Liver (tissue), 8 donors: ENCODE measurements at regions not wholly inside any gene's neighbourhood (a gene's known extent, or its start where the extent isn't known, plus 50 kb on each side); places are given as distances from the start of the nearest gene placed in this dataset.

ENCODE experiments used
- DNase-seq: peaks from one replicate; pipeline ENCODE4 v3.0.0-alpha.2; 2017; ENCODE audit warnings: low spot score
- H3K27ac ChIP-seq, 2 donors: one replicate each; pipeline ENCODE4 v1.7.0; 2013; ENCODE audit warnings: inconsistent platforms in 2 of 2, low read length in 2 of 2, control low read depth in 1 of 2, low read depth in 1 of 2, mild to moderate bottlenecking in 1 of 2
- H3K27me3 ChIP-seq, 4 donors: one replicate each; pipeline versions ENCODE4 v1.6.1 to v1.7.0; 2013; ENCODE audit warnings: low read length in 3 of 4, inconsistent platforms in 1 of 4, mild to moderate bottlenecking in 1 of 4, moderate library complexity in 1 of 4; ENCODE audit not compliant: control insufficient read depth in 4 of 4, insufficient read depth in 4 of 4
- H3K36me3 ChIP-seq, 4 donors: one replicate each; pipeline versions ENCODE4 v1.6.1 to v1.7.0; 2013; ENCODE audit warnings: low read length in 3 of 4, mild to moderate bottlenecking in 3 of 4, low read depth in 1 of 4, moderate library complexity in 1 of 4; ENCODE audit not compliant: control insufficient read depth in 4 of 4, insufficient read depth in 3 of 4
- H3K4me1 ChIP-seq, 4 donors: one replicate each; pipeline versions ENCODE4 v1.6.1 to v1.7.0; 2013; ENCODE audit warnings: low read length in 3 of 4, mild to moderate bottlenecking in 3 of 4, moderate library complexity in 1 of 4; ENCODE audit not compliant: control insufficient read depth in 4 of 4, insufficient read depth in 4 of 4
- H3K4me3 ChIP-seq, 3 donors: one replicate each; pipeline versions ENCODE4 v1.6.1 to v1.7.0; 2013; ENCODE audit warnings: low read length in 3 of 3, control low read depth in 1 of 3, low read depth in 1 of 3, mild to moderate bottlenecking in 1 of 3
- H3K9ac ChIP-seq, 2 donors: one replicate each; pipeline ENCODE4 v1.7.0; 2013; ENCODE audit warnings: low read length in 2 of 2, mild to moderate bottlenecking in 2 of 2, moderate library complexity in 2 of 2, control low read depth in 1 of 2, low read depth in 1 of 2
- H3K9me3 ChIP-seq, 4 donors: one replicate each; pipeline versions ENCODE4 v1.6.1 to v1.7.0; 2013; ENCODE audit warnings: low read length in 3 of 4; ENCODE audit not compliant: control insufficient read depth in 4 of 4
- ATF3 ChIP-seq: IDR thresholded peaks from 2 replicates; pipeline ENCODE4 v1.6.1; 2016; ENCODE audit warnings: antibody characterized with exemption
- CTCF ChIP-seq: fragments of 150-350 bp; IDR thresholded peaks from 2 replicates; pipeline ENCODE4 v1.5.1; 2017; ENCODE audit warnings: improper control_type of control experiment, low read depth, low read length; ENCODE audit not compliant: missing input control
- EGR1 ChIP-seq, 2 donors: IDR thresholded peaks; 2 replicates each; pipeline ENCODE4 v1.6.1; 2016 to 2018; ENCODE audit warnings: antibody characterized with exemption in 2 of 2, low read depth in 2 of 2
- FOXA1 ChIP-seq: IDR thresholded peaks from 2 replicates; pipeline ENCODE4 v1.6.1; 2016; ENCODE audit warnings: antibody characterized with exemption
- FOXA2 ChIP-seq: IDR thresholded peaks from 2 replicates; pipeline ENCODE4 v1.6.1; 2016; ENCODE audit warnings: antibody characterized with exemption
- GABPA ChIP-seq, 2 donors: IDR thresholded peaks in 1 of 2; conservative IDR thresholded peaks in 1 of 2; 2 replicates each; pipeline ENCODE4 v1.6.1; 2016; ENCODE audit warnings: antibody characterized with exemption in 2 of 2, mild to moderate bottlenecking in 1 of 2, moderate library complexity in 1 of 2
- HNF4A ChIP-seq, 2 donors: conservative IDR thresholded peaks; 2 replicates each; pipeline ENCODE4 v1.6.1; 2016; ENCODE audit warnings: antibody characterized with exemption in 2 of 2, mild to moderate bottlenecking in 2 of 2
- HNF4G ChIP-seq: IDR thresholded peaks from 2 replicates; pipeline ENCODE4 v1.6.1; 2016; ENCODE audit warnings: antibody characterized with exemption
- JUND ChIP-seq, 2 donors: IDR thresholded peaks; 2 replicates each; pipeline ENCODE4 v1.6.1; 2016; ENCODE audit warnings: antibody characterized with exemption in 2 of 2
- MAX ChIP-seq: IDR thresholded peaks from 2 replicates; pipeline ENCODE4 v1.6.1; 2016; ENCODE audit warnings: antibody characterized with exemption
- NR2F2 ChIP-seq: IDR thresholded peaks from 2 replicates; pipeline ENCODE4 v1.6.1; 2016; ENCODE audit warnings: antibody characterized with exemption
- RAD21 ChIP-seq, 2 donors: IDR thresholded peaks; 2 replicates each; pipeline ENCODE4 v1.6.1; 2016; ENCODE audit warnings: antibody characterized with exemption in 2 of 2, mild to moderate bottlenecking in 2 of 2
- REST ChIP-seq: IDR thresholded peaks from 2 replicates; pipeline ENCODE4 v1.6.1; 2016; ENCODE audit warnings: antibody characterized with exemption, mild to moderate bottlenecking
- RXRA ChIP-seq, 2 donors: IDR thresholded peaks; 2 replicates each; pipeline ENCODE4 v1.6.1; 2017 to 2018; ENCODE audit warnings: antibody characterized with exemption in 2 of 2, mild to moderate bottlenecking in 1 of 2
- SP1 ChIP-seq: IDR thresholded peaks from 2 replicates; pipeline ENCODE4 v1.6.1; 2018; ENCODE audit warnings: antibody characterized with exemption, mild to moderate bottlenecking
- TAF1 ChIP-seq: conservative IDR thresholded peaks from 2 replicates; pipeline ENCODE4 v1.6.1; 2016; ENCODE audit warnings: antibody characterized with exemption, mild to moderate bottlenecking
- YY1 ChIP-seq: IDR thresholded peaks from 2 replicates; pipeline ENCODE4 v1.6.1; 2016; ENCODE audit warnings: antibody characterized with exemption, mild to moderate bottlenecking
- ZBTB33 ChIP-seq: IDR thresholded peaks from 2 replicates; pipeline ENCODE4 v1.6.1; 2016; ENCODE audit warnings: antibody characterized with exemption
- WGBS: extraction: QIAGEN DNeasy Blood & Tissue Kit; methylation state at CpG from one replicate; pipeline ENCODE4 v1.1.7; 2013; 5-methylcytosine and 5-hydroxymethylcytosine counted together
- donor health status: healthy.
- donor health status: healthy.
- donor health status: healthy.
- donor health status: healthy.
- donor health status: healthy.

GRCh38 chr11:8818421-8818820 is 92.6 kb upstream of the AKIP1 start:
- 97% methylated on average over 2 of the region's 2 CpGs for WGBS
- no peaks in the 10 kb centered on the region for H3K27me3 ChIP-seq
- no peak overlapping the region for H3K27ac ChIP-seq
- no peak for DNase-seq
- no peak for TF ChIP-seq FOXA2
- TF ChIP-seq HNF4A (conservative IDR thresholded peaks at IDR 0.05), result no peak
- TF ChIP-seq TAF1, result no peak
- TF ChIP-seq NR2F2, result no peak
- TF ChIP-seq ZBTB33, result no peak
- TF ChIP-seq HNF4G, result no peak
- no peak for TF ChIP-seq ATF3
- no peak for TF ChIP-seq JUND (IDR thresholded peaks at IDR 0.05)
- TF ChIP-seq CTCF, result no peak
- no peak for TF ChIP-seq EGR1 (IDR thresholded peaks at IDR 0.05; ENCODE audit: low read depth in 2 of 2)
- no peak for TF ChIP-seq RXRA (IDR thresholded peaks at IDR 0.05)
- TF ChIP-seq MAX, result no peak
- TF ChIP-seq YY1, result no peak
- no peak for TF ChIP-seq REST
- TF ChIP-seq SP1, result no peak
- no peak for TF ChIP-seq RAD21 (IDR thresholded peaks at IDR 0.05)
- no peak for TF ChIP-seq FOXA1
- no peak for TF ChIP-seq GABPA (IDR thresholded peaks at IDR 0.05 in 1 of 2, conservative IDR thresholded peaks at IDR 0.05 in 1 of 2)
- no peak overlapping the region for H3K9ac ChIP-seq
- no peak overlapping the region for H3K4me3 ChIP-seq
- H3K9me3 ChIP-seq, result no peaks in the 10 kb centered on the region
- H3K4me1 ChIP-seq, result peaks cover 0 to 3% (median 0%) of the 10 kb centered on the region in 4 donors
- H3K36me3 ChIP-seq, result no peaks in the 10 kb centered on the region

- 65% methylated on average over 2 of the region's 2 CpGs for WGBS
- no peaks in the 10 kb centered on the region for H3K27me3 ChIP-seq
- no peaks in the 10 kb centered on the region for H3K4me1 ChIP-seq
- TF ChIP-seq FOXA2 (no peak), SP1 (no peak), HNF4G (no peak), CTCF (no peak), FOXA1 (no peak), HNF4A (conservative IDR thresholded peaks at IDR 0.05) (no peak), JUND (IDR thresholded peaks at IDR 0.05) (no peak), NR2F2 (no peak)
- no peak overlapping the region for H3K27ac ChIP-seq
- no peak overlapping the region for H3K9ac ChIP-seq
- no peaks in the 10 kb centered on the region for H3K9me3 ChIP-seq
- no peak overlapping the region for H3K4me3 ChIP-seq
- no peak for DNase-seq
- H3K36me3 ChIP-seq, result no peaks in the 10 kb centered on the region
Measured at GRCh38 chr11:8820401-8820800, 90.6 kb upstream of the AKIP1 start.
